ENCODE measurements at regions not wholly inside any gene's neighbourhood (a gene's known extent, or its start where the extent isn't known, plus 50 kb on each side); places are given as distances from the start of the nearest gene placed in this dataset.

- DNase-seq (ENCODE audit: low read depth in 3 of 3, low spot score in 2 of 3), result no peak
Observed at GRCh38 chr7:98565103-98565502, 52.0 kb upstream of the NPTX2 start.

DNA sequence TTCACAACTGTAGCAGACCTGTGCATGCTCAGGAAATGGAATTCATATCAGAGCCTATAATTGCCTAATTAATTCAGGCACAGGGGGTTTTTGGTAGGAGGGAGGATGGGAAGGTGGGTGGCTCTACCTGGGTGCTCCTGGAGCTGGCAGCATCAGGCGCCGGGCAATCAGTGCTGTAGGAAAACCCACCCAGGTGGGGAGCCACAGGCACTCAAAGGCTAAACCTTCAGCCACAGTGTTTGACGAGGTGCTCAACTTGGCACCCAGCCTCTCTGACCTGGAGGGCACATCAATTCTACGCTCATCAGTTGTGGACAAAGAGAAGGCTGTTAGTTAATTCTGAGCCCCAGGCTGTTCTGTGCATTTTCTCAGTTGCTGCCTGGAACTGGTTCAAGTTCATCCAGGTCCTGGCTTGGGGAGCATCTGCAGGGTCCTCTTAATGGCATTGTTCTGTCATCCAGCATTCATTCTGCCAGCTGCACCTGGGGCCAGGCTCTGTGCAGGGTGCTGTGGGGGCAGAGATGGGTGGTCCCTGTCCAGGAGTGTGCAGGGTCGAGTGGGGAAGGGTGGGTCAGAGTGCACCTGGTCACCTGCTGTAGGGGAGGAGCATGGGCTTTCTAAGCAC is 54.1 kb upstream of the NPTX2 start:
- no peak for DNase-seq (ENCODE audit: low read depth in 3 of 3, low spot score in 2 of 3)

DNA sequence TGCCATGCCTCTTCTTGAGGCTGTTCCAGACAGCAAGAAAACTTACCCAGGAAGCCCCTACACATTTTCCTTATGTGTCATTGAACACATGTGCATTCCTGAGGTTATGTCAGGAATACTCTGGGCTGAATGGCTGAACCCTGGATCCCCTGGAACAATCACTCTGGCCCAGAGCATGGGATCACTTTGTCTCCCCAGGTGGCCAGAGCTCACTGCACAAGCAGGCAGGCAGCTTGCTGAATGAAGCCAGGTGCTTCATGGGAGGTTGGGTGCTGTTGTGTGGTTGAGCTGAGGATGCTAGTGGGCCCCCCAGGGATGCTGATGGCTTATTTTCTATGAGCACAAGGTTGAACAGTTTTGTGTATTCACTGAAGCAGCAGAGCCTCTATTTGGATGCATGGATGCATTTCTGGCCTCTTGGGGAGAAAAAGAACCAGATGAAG is 54.7 kb upstream of the NPTX2 start:
- DNase-seq (ENCODE audit: low read depth in 3 of 3, low spot score in 2 of 3), result no peak

DNA sequence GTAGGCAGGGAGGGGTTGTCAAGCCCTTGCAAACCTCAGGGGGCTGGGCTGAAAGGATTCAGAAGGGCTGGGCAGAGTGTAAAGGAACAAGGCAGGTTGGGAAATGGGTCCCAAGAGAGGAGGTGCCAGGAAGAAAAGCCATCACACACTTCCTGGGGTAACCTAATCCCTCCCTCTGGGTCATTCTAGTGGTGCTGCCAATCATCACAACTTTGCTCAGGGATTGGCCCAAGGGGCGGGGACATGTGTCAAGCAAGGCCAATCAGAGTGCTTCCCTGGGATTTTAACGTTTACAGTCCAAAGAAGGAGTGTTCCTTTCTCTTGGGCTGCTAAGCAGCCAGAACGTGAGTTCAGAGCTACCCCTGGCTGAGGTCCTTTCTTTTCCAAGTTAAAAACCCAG is 57.1 kb upstream of the NPTX2 start:
- DNase-seq (ENCODE audit: low read depth in 3 of 3, low spot score in 2 of 3), result no peak

- no peak for DNase-seq (ENCODE audit: low read depth in 3 of 3, low spot score in 2 of 3)
Observed at GRCh38 chr7:98559219-98559618, 57.9 kb upstream of the NPTX2 start.

GRCh38 chr7:98557538-98558031 is 59.5 kb upstream of the NPTX2 start:
- DNase-seq (ENCODE audit: low read depth in 3 of 3, low spot score in 2 of 3), result no peak

GRCh38 chr7:98556288-98556687 is 60.8 kb upstream of the NPTX2 start:
- no peak for DNase-seq (ENCODE audit: low read depth in 3 of 3, low spot score in 2 of 3)

DNA sequence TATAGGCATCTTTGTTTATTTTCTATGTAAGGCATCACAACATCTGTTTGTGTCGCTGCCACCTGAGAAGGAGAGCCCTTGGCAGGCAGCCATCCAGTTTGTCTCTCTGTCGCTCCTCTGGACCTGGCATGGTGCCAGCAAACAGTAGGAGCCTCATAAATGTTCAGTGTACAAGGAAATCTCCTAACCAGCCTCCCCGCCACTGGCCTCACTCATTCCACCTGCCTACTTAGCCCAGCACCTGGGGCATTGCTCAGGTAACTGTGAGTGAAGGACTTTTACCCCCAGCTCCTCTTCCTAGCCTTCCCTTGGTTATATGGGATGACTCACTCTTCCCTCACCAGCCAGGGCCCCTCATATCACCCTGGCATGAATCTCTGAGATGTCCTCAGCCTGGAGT is 61.7 kb upstream of the NPTX2 start:
- no peak for DNase-seq (ENCODE audit: low read depth in 3 of 3, low spot score in 2 of 3)

DNA sequence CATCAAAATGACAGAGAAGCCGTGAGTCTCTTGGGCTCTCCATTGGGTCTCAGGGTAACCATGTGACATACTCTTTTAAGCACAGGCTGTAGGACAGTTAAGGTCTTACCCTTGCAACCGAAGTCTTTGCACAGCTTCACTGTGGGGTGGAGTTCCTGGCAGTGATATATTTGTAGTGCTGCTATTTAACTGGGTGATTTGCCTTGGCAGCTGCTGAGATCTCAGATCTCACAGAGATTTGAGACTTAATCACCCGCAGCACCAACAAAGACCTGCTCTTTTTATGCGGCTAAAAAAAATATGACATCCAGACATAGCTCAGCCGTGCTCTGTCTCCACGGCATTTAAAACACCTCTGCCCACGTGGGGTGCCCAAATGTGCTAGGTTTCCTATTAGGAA is 63.4 kb upstream of the NPTX2 start:
- no peak for DNase-seq (ENCODE audit: low read depth in 3 of 3, low spot score in 2 of 3)

DNA sequence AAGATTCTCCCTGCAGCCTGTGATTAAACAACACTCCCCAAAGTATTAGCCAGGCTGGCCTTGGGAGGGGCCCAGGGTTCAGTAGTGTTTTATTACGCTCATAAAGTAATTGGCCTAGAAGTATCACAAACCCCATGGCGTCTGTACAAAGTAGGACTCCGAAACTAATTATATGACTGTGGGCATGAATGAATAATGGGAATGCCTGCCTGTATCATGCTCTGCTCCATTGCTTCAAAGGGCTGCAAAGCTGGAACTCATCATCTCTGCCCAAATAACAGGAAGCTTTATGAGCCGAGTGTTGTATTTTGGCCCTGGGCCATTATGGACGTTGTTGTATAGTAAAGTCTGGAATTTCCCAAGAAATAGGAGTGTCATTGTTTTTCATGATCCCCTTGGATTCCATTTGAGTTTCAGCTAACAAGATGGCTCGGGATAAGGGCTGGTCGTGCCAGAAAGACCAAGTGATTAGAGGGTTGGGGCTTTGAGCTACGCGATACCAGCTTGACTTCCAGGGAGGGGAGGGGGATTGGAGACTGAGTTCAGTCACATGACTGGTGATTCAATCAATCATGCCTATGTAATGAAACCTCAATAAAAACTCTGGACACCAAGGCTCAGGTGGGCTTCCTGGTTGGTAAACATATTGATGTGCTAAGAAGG is 65.3 kb upstream of the NPTX2 start:
- DNase-seq (ENCODE audit: low read depth in 3 of 3, low spot score in 2 of 3), result peak in 2 of 3 donors; percentile 6 to 21

DNA sequence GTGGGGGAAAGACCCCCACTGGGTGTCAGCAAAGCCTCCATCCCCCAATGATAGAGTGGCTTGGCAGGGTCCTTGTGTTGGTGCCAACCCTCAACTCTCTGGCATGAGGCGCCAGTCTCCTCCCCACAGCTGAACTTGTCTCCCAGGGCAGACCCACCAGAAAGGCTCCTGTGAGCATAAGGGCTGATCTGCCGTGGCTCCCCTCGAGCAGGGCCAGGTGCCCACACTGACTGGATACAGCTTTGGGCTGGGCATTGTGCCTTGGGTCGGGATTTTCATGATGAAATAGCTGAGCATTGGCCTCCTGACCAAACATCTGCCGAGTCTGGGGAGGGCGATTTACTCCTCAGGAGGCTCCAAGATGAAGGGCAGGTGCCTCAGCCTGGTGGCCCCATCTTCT is 68.1 kb upstream of the NPTX2 start:
- DNase-seq (ENCODE audit: low read depth in 3 of 3, low spot score in 2 of 3), result no peak

DNA sequence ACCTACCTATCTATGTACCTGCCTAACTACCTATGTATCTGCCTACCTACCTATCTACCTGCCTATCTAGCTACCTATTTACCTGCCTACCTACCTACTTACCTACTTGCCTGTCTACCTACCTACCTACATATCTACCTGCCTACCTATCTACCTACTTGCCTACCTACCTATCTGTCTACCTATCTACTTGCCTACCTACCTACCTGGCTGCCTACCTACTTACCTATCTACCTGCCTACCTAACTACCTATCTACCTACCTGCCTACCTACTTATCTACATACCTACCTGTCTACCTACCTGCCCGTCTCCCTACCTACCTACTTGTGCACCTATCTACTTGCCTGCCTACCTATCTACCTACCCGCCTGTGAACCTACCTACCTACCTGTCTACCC is 68.7 kb upstream of the NPTX2 start:
- no peak for DNase-seq (ENCODE audit: low read depth in 3 of 3, low spot score in 2 of 3)

DNA sequence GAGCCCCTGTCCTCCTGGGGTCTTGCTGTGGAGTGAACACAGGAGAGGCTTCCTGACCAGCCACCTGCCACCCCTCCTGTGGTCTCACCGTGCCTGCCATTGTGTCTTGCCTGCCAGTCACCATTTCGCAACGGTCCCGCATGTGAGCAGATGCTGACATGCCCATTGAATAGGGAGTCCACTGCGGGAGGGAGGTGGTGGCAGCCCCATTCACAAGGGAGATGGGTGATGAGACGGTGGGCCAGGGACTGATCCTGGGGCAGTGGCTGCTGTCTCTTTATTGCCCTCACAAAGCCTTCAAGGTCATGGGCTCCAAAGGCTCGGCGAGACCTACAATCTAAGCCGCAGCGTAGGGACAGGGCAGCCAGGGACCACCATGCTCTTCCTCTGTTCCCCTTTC is 76.0 kb upstream of the NPTX2 start:
- no peak for DNase-seq (ENCODE audit: low read depth in 3 of 3, low spot score in 2 of 3)

GRCh38 chr7:98539865-98540264 is 77.2 kb upstream of the NPTX2 start:
- no peak for DNase-seq (ENCODE audit: low read depth in 3 of 3, low spot score in 2 of 3)

GRCh38 chr7:98536803-98537202 is 80.3 kb upstream of the NPTX2 start:
- no peak for DNase-seq (ENCODE audit: low read depth in 3 of 3, low spot score in 2 of 3)

DNA sequence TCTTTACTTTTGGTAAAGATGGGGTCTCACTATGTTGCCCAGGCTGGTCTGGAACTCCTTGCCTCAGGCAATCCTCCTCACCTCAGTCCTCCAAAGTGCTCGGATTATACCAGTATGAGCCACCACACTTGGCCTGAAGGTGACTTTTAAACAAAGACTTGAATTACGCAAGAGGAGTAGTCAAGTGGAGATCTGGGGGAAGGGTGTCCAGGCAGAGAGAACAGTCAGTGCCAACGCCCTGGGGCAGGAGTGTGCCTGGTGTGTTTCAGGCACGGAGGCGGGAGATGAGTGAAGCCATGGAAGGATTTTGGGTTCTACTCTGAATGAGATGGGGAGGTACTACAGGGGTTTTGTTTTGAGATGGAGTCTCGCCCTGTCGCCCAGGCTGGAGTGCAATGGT is 82.6 kb upstream of the NPTX2 start:
- no peak for DNase-seq (ENCODE audit: low read depth in 3 of 3, low spot score in 2 of 3)

DNA sequence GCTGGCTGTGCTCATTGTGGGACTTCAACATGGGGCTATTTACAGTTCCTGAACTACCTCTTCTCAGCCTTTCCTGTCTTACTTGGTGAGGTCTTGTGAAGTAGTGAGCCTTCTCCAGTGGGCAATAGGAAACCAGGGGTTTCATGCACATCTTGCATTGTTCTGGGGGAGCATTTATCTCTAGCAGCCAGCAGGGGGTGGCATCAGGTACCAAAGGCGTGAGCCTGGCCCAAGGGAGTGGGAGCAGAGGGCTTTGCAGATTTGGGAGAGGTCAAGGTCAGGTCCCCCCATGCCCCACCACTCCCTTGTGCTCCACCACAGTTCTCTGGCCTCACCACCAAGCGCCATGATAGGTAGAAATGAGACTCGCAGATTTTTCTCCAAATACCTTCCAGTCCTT is 85.4 kb upstream of the NPTX2 start:
- no peak for DNase-seq (ENCODE audit: low read depth in 3 of 3, low spot score in 2 of 3)

- DNase-seq (ENCODE audit: low read depth in 3 of 3, low spot score in 2 of 3), result no peak
Observed at GRCh38 chr7:98528079-98528478, 89.0 kb upstream of the NPTX2 start.

DNA sequence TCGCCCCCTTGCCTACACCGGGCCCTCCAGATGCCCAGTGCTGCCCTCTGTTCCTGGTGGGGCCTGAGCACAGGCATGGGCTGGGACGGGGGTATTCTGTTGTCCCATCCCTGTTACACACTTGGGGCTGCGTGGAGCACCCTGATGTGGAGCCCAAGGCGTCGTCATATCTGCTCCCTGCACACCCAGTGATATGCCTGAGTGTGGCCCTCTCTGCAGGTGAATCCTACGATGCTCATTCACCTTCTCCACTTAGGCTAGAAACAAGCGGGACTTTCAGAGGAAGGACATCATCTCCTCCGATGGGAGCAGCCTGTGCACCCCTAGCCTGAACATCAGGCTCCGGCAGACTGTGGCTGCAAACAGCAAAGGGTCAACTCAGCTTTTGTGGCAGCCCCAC is 91.0 kb upstream of the NPTX2 start:
- no peak for DNase-seq (ENCODE audit: low read depth in 3 of 3, low spot score in 2 of 3)

- DNase-seq (ENCODE audit: low read depth in 3 of 3, low spot score in 2 of 3), result no peak
Observed at GRCh38 chr7:98521089-98521692, 95.9 kb upstream of the NPTX2 start.

- no peak for DNase-seq (ENCODE audit: low read depth in 3 of 3, low spot score in 2 of 3)
Observed at GRCh38 chr7:98520356-98520951, 96.6 kb upstream of the NPTX2 start.

All from right renal cortex interstitium (tissue), 3 donors.